OCI-LY3 (cell line): ENCODE measurements at regions not wholly inside any gene's neighbourhood (a gene's known extent, or its start where the extent isn't known, plus 50 kb on each side); places are given as distances from the start of the nearest gene placed in this dataset.

Experiments
- CTCF ChIP-seq: fragments of 200-600, 300-600 bp; sonication (generic); IDR thresholded peaks from 2 replicates; pipeline ENCODE4 v1.5.1; 2014; ENCODE audit warnings: antibody characterized with exemption, low read length, low read depth
- EZH2phosphoT487 ChIP-seq: fragments of 200-600 bp; shearing (Covaris generic); IDR thresholded peaks from 2 replicates; pipeline ENCODE4 v1.6.1; 2018; ENCODE audit warnings: antibody characterized with exemption, mixed run types, low read depth

GRCh38 chr22:34814260-34815025, 251.5 kb upstream of the ISX start:
- TF ChIP-seq CTCF (no peak), EZH2phosphoT487 (no peak)
